HG03066 (cell line): ENCODE measurements at regions not wholly inside any gene's neighbourhood (a gene's known extent, or its start where the extent isn't known, plus 50 kb on each side); places are given as distances from the start of the nearest gene placed in this dataset.
"Not testable (repeated sequence)": the region's sequence is repeated elsewhere in the genome, so short reads cannot be mapped to it uniquely, and the experiment has no call there.

Experiments
- ATAC-seq: cut with Tn5 transposase; IDR thresholded peaks from one replicate; pipeline ENCODE4 v1.9.1; 2021; ENCODE audit warnings: low read depth; ENCODE audit not compliant: unreplicated experiment

DNA sequence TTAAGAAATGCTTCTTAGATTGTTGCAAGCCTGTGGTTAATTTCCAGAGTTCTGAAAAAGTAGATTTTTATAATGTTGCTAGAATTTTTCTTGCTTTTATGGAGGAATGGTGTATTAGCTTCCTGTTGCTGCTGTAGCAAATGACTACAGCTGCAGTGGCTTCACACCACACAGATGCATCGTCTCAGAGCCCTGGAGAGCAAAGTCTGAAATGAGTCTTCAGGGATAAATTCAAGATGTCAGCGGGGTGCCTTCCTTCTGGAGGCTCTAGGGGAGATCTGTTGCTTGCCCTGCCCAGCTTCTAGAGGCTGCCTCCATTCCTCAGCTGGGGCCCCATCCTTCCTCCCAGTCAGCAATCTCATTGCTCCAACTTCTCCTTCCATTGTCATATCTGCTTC lies 187.8 kb downstream of the ZNF516 start:
- ATAC-seq = no peak

DNA sequence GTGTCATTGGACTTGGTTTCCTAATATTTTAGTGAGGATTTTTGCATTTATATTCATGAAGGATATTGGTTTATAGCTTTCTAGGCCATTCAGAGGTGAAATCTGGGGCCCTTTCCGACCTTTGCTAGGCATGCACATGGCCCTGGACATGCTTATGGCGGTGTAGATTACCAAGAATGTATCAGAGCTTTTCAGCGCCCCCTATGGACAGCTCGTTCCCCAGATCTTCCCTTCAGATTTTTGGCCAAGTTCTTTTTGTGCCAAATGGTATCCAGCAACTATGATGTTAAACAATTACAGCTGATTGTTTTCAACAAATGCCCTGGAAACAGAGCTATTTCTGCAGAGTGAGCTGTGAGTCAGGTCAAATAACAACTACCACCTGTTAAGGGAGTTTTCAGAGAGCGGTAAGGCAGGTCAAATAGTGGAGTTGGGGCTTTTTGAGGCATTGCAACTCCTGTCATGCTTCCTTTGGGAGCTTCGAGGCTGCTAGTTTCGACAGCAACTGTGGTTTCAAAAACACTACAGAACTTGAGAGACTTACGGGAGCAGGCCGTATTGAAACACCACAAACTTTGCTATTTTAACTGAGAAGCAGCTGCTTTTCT lies 188.3 kb downstream of the ZNF516 start:
- ATAC-seq = no peak

DNA sequence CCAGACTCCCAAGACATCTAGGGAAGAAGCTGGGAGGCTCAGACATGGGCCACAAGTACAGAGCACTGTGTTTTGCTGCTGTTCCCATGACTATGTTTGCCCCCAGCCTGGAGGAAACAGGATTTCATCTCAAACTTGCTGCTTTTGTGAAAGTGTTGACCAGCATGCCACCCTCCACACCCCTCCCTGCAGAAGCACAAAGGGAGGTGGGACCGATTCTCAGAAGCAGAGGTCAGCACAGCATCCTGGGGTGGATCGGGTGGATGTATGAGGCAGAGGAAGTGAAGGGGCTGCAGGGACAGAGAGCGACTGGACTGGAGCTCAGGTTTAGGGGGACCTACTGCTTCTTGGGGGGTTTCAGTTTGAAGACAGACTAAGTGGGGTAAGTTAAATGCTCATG lies 209.2 kb downstream of the ZNF516 start:
- ATAC-seq = no peak

DNA sequence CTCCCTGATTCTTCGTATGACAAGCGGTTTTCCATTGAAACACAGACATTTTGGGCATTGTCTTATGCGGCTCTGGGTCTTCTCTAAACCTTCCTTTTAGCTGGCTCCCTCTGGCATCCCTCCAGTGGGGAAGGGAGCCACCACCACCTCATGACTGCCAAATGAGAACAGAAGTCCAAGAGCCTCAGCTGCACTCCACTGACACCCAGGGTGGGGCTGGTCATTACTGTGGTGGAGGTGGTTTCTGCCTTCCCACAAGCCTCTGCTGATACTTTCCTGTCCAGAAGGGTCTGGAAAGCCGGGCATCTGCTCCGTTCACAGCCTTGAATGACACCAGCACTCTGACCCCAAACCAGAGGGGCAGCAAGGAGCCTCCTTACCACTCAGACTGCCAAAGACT lies 213.5 kb downstream of the ZNF516 start:
- no peak for ATAC-seq

DNA sequence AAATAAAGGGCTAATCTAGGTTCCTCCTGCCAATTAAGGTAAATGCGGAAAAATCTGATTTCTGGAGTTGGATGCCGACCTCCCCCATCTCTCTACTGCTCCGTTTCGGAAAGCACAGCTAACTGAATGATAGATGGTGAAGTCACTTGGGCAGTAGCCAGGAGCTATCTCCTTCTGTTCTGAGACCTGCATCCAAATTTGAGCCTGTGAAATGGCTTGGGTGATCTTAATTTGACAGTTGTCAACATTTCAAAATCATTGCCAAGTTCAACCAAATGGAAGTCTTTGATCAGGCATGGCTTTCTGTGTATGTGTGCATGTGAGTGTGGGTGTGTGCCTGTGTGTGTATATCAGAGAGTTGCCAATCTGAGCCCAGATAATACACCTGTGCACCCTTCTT lies 217.2 kb downstream of the ZNF516 start:
- ATAC-seq = no peak

DNA sequence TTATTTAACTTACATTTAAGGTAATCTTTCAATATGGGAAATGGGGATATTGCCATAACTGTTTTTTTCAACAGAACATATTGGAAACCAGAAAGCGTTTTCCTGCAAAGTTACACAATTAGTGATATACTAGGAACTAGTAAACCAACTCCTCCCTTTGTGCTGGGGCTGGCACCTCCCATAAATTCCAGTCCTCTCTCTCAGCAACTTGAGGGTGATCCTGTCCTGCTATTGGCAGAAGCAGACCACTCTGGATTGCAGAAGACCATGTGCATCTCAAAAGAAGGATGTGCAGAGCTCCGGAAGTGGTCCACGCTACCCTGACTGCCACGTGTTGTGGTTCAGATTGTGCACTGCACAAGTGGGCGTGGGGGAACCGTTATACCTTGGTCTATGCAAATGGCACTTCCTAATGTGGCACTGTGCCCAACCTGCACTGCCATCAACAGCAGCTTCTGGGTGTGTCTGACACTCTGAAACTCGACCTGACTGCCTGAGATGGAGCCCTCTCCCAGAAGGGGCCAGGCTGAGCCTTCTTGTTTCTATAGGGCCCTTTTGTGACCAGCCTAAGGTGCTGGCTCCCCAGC lies 219.2 kb downstream of the ZNF516 start:
- no peak for ATAC-seq

DNA sequence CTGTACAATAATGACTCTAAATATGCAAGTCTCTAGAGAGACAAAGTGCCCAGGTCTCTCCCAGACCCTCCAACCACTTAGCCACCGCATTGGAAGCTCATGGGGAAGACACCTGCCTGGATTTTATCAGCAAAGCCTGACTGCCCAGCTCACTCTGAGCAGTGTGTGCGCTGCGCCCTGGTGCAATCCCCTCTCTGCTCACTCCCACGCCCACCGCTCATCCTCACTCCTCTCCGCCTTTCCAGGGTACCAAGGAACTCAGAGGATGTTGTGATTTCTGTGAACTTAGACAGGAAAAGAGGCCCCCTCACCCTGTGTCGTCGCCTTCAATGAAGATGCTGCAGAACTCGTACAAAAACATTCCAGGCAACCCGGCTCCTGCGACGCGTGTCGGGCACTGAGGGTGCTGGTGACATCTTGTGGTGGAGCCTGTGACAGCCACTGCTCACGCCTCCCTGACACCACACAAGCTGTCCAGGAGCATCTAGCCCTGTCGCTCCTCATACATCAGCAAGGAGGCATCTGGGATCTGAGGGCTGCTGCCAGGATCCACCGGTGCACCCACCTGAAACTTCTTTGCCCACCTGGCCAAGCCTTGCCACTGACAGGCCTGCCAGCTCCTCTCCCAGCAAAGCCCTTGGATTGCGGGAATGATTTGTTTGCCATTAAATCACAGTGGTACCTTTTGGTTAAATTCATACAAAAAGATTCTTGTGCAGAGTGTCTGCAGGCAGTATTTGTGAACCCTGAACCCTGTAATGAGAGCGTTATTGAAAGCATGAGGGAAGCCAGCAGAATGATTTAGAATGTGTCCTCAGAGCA lies 220.4 kb downstream of the ZNF516 start:
- ATAC-seq = no peak

DNA sequence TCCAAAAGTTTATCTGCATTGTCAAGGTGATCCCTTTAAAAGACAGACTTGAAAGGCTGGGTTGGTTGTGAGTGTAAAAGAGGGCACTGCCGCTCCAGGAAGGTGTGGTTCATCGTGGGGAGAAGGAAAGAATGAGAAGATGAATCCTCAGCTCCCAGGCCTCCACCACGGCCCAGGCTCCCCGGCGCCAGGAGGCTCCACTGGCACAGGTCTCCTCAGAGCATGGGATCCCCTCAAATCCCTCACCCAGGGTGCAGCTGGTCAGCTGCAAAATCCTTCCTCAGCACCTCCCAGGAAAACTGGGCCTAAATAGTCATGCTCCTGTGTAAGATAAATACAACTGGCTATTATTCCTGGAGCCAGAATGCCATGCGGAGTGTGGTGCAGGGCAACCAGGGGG lies 221.1 kb downstream of the ZNF516 start:
- no peak for ATAC-seq

DNA sequence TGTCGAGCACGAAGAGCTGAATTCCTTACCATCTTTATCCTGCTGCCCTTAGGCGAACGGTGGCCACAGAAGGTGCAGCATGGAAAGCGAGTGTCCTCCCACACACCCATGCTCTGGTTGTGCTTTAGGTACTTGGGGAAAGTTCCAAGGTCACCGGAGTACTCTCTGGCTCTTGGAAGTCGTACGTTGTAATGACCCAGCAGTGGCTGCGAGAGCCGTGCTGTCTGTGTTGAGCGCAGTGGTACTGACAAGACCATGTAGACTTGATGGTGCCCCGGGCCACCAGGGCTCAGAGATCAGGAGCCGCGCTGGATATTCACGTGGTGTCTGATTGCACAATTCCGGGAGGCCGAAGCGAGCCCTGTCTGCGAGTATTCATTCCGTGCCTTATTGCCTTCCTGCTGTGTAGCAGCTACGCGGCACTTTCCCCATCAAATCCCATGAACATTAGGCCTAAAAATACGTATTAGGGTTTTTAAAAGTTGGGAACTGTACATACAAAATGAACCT lies 222.0 kb downstream of the ZNF516 start:
- ATAC-seq = no peak

DNA sequence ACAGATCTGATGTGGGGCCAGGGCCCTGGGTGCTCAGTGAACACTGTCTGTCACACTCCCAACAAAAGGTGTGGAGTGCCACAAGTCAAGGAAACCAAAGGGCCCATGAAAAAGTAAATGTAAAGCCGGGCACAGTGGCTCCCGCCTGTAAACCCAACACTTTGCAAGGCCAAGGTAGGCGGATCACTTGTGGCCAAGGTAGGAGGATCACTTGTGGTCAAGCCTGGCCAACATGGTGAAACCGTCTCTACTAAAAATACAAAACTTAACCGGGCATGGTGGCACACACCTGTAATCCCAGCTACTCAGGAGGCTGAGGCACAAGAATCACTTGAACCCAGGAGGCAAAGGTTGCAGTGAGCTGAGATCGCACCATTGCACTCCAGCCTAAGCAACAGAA lies 227.6 kb downstream of the ZNF516 start:
- not testable (repeated sequence) for ATAC-seq

DNA sequence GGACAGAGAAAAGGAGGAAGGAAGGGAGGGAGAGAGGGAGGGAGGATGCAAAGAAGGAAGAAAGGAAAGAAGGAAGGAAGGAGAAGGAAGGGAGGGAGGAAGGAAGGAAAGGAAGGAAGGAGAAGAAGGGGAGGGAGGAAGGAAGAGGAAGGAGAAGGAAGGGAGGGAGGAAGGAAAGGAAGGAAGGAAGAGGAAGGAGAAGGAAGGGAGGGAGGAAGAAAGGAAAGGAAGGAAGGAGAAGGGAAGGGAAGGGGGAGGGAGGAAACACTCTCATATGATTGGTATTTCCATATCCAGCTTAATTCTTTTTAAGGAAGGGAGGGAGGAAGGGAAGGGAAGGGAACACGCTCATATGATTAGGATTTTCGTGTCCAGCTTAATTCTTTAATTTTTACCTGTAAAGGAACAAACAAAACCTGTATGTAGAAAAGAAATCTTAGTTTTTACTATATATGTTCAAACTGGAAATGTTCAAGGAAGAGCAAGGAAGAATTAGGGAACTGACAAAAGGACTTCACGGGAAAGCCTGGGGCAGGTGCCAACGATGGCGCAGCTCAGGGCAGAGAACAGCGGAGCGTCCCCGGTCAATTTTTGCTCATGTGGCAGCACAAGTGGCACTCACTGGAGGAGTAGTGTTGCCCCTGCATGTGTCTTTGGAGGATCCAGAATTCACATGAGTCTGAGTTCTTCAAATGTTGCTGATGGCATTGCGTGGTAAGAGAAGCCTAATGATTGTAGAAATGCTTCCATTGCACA lies 228.6 kb downstream of the ZNF516 start:
- no peak for ATAC-seq

DNA sequence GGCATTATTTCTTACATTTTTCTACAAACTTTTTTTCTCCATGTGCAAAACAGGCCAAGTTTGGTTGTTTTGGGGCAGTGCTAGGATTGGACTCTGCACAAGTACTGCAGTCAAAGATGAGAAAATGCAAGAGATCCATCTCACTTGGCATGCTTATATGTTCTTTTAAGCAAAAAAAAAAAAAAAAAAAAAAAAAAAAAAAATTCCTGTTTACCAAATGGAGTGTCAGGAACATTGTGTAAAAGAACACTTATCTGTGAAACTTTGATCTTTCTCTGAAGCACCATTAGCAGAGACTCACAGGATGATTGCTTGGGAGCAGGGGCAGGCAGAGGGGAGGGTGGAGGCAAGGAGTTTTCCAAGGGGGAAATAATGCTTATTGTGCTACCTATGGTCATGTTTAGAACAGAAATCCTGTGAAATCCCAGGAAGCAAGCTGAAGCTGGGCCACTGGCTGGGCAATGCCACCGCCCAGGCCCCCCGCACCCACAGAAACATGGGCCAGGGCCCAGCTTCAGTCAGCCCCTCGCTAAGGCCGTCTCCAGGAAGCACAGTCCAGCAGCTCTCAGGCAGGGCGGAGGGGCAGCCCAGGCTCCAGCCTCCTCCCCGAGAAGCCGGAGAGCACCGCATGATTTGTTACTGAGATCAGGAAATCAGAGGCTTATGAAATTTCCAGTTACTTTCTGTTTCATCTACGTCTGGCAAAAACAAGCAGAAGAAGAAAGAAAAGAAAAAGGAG lies 229.4 kb downstream of the ZNF516 start:
- ATAC-seq = no peak

DNA sequence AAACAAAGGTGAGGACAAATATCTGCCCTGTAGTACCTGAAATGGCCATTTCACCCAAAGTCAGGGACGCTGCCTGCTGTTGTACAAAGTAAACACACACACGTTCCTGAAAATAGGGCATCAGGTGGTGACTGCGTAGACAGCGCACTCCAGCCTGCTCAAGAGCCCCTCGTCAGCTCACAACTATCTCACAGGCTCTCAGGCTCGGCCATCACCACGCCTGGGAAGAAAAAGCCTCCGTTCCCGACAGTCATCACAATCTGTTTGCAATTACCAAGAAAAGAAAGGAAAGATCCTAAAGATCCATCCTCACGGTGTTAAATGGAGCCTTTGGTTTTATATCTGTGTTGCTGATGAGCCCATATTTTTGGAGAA lies 230.2 kb downstream of the ZNF516 start:
- no peak for ATAC-seq

DNA sequence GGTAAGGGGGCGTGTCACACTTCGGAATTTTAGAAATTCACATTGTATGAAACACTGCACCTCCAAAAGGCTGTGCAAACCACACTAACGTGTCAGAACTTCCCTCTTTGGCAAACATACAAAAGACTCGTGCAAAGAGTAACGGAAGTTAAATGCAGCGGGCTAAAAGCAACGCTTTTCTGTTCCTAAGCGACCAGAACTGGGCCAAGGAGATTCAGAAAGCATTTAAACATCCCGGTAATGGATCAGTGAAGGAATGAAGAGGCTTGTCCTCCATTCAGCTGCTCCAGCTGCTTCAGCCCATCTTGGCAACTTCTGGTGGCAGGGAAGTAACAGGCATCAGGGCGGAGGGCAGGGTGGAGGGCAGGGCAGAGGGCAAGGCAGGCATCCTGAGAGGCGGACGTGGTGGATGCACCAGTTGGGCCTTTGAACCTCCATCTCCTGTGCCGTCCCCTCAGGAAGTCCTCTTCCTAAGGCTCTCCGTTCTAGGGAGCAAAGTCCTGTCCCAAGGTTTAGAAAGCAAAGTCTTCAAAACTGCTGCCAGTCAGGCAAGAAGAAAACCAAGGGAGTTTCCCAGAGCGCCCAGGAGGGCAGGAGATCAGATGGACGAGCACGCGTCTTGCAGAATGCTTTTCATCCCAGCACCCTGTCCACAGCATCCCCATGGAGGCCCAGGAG lies 230.7 kb downstream of the ZNF516 start:
- no peak for ATAC-seq

DNA sequence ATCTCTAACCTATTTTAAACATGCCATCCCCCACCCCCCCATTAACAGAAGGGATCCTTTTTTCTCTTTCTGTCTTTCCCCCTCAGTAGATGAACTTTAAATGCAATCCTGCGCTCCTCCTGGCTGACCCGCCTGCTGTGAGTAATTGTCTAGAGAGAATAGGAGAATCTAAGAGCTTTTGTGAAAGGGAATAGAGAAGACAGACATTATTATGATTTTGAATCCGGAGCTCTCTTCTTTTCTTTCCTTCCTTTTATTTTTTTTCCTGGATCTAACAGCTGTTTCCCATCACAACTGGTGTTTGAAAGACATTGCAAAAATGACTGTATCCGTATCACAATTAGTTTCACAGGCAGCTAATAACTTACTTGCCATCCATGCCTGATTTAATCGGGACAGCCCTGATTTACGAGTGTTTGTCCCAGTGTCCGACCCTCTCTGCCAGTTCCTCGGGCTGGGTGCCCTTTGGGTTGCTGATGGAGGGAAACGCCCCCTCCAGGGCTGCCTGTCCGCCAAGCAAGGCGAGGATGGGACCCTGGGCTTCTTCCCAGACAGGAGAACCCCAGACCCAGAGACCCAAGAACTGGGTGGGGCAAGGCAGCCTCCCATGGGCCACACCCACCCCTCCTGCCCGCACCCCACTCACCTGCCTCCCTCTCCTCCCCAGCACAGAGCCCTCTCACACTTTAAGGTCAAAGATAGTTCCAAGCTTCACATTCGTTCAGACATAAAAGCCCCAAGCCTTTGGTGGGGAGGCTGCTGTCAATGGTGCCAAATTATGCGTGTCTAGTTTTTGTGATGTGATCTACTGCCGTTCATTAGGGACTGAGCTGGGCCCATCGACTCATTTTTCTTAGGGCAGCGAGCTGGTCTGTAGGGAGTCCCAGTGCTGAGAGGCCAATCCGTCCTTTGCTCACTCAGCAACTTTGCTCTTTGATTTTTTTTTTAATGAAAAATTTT lies 231.7 kb downstream of the ZNF516 start:
- no peak for ATAC-seq

DNA sequence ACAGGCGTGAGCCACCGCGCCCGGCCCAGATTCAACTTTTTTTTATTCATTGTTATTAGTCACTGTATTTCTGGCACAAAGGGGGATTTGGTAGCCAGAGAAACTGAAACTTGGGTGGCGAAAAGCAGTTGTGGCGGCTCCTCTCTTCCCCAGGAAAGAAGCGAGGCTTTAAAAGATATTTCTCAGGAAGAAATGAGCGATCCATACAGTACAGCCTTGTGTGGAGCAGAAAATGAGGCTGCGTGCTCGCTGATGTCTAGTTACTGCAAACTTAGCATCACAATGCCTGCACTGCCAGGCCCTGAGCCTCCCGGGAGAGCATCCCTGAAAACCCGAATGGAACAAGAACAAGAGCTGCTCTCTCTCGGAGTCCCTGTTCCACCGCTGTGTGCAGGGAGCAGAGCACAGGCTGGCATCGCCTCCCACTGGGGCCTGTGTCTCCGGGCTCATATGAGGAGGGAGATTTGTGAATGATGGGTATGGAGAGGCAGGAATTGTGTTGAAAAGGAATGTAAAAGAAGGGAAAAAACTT lies 234.0 kb downstream of the ZNF516 start:
- no peak for ATAC-seq

DNA sequence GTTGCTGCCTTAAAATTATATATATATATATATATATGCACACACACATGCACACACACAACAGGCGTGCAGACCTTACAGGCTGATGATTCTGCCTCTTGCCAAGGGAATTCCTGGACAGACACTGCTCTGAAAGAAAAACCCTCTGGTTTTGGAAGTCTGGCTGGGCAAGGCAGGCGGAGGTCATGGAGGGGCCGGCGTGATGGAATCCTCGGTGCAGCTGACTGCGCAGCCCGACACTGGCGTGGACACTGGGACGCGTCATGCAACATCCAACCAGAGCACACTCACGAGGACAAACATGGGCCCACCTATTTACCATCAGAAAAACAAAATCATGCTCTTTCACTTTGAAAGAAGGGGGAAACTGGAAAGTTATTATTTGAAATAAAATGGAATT lies 235.3 kb downstream of the ZNF516 start:
- no peak for ATAC-seq

DNA sequence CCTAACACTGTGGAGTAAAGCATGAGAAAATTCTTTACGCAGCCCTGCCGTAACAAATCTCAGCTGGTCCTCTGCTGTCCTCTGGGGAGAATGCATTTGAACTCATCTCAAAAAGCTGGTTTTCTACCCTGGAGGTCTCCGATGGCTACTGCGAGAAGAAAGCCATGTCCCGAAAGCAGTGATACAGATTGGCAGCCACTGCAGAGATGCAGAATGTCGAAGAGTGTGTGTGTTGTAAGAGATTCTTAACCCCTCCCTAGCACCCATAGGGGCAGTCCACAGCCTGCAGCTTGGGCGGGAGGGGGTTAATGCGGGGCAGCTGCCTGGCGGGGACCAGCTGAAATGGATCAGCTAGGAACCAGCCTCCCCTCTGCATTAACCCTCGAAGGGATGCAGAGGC lies 235.9 kb downstream of the ZNF516 start:
- no peak for ATAC-seq

DNA sequence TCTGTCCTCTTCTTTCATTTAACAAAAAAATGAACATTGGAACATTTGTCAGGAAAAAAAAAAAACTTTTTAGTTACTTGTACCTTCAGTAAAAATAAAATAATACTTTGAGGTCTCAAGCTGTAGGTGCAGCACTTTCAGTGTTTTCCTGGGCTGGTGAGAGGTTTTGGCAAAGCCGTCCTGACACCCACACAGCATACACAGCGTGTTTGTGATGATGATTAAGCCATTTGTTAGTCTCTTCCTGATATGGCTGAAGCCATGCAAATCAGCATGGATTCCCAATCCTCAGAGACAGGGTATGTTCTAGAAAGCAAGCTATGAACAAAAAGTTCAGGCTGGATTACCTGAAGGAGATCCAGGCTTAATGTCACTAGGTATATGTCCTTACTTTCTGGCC lies 236.8 kb downstream of the ZNF516 start:
- ATAC-seq = no peak
